Trophoblast cell (in vitro differentiated cells and primary cell): ENCODE measurements at regions not wholly inside any gene's neighbourhood (a gene's known extent, or its start where the extent isn't known, plus 50 kb on each side); places are given as distances from the start of the nearest gene placed in this dataset.

Source experiments
- DNase-seq, 2 donors: peaks; one replicate each; pipeline ENCODE4 v3.0.0-alpha.2; 2016
- H2AFZ ChIP-seq: 2 replicates; pipeline ENCODE4 v1.6.1; 2013; ENCODE audit warnings: low read length, moderate library complexity, mild to moderate bottlenecking; ENCODE audit not compliant: insufficient read depth, poor library complexity
- H2AK5ac ChIP-seq: 2 replicates; pipeline ENCODE4 v1.6.1; 2013; ENCODE audit warnings: mild to moderate bottlenecking, low read length
- H2BK120ac ChIP-seq: 2 replicates; pipeline ENCODE4 v1.6.1; 2013; ENCODE audit warnings: low read length, mild to moderate bottlenecking, moderate library complexity; ENCODE audit not compliant: insufficient read depth, poor library complexity
- H2BK12ac ChIP-seq: 2 replicates; pipeline ENCODE4 v1.6.1; 2013; ENCODE audit warnings: mild to moderate bottlenecking, low read length, moderate library complexity
- H2BK5ac ChIP-seq: 2 replicates; pipeline ENCODE4 v1.6.1; 2013; ENCODE audit warnings: low read length, low read depth, moderate library complexity, mild to moderate bottlenecking; ENCODE audit not compliant: poor library complexity
- H3K14ac ChIP-seq: 2 replicates; pipeline ENCODE4 v1.6.1; 2013; ENCODE audit warnings: mild to moderate bottlenecking, low read length
- H3K18ac ChIP-seq: 2 replicates; pipeline ENCODE4 v1.6.1; 2013; ENCODE audit warnings: mild to moderate bottlenecking, low read length
- H3K23ac ChIP-seq: 2 replicates; pipeline ENCODE4 v1.6.1; 2013; ENCODE audit warnings: low read length
- H3K27ac ChIP-seq: 2 replicates; pipeline ENCODE4 v1.5.1; 2013; ENCODE audit warnings: low read depth, mild to moderate bottlenecking, inconsistent platforms, low read length, moderate library complexity
- H3K27me3 ChIP-seq: 2 replicates; pipeline ENCODE4 v1.6.1; 2013; ENCODE audit warnings: inconsistent platforms, mild to moderate bottlenecking, low read length, moderate library complexity; ENCODE audit not compliant: insufficient read depth
- H3K36me3 ChIP-seq, 2 experiments: 1 replicate in 1 of 2; 2 replicates in 1 of 2; pipeline ENCODE4 v1.6.1; 2013; ENCODE audit warnings: low read length in 2 of 2, mild to moderate bottlenecking in 2 of 2, moderate library complexity in 1 of 2; ENCODE audit not compliant: insufficient read depth in 2 of 2, control insufficient read depth in 1 of 2
- H3K4ac ChIP-seq: 2 replicates; pipeline ENCODE4 v1.6.1; 2013; ENCODE audit warnings: low read depth, mild to moderate bottlenecking, low read length, moderate library complexity
- H3K4me1 ChIP-seq, 2 experiments: 1 replicate in 1 of 2; 2 replicates in 1 of 2; pipeline ENCODE4 v1.6.1; 2013; ENCODE audit warnings: low read length in 2 of 2, mild to moderate bottlenecking in 2 of 2, moderate library complexity in 1 of 2; ENCODE audit not compliant: insufficient read depth in 2 of 2, control insufficient read depth in 1 of 2
- H3K4me2 ChIP-seq: 2 replicates; pipeline ENCODE4 v1.6.1; 2013; ENCODE audit warnings: inconsistent platforms, mild to moderate bottlenecking, low read length, moderate library complexity
- H3K4me3 ChIP-seq: 2 replicates; pipeline ENCODE4 v1.5.1; 2013; ENCODE audit warnings: mild to moderate bottlenecking, low read depth, low read length, inconsistent platforms
- H3K79me1 ChIP-seq: one replicate; pipeline ENCODE4 v1.6.1; 2013; ENCODE audit warnings: low read length
- H3K79me2 ChIP-seq: 2 replicates; pipeline ENCODE4 v1.6.1; 2013; ENCODE audit warnings: low read length, mild to moderate bottlenecking; ENCODE audit not compliant: control insufficient read depth, insufficient read depth, poor library complexity
- H3K9ac ChIP-seq: 2 replicates; pipeline ENCODE4 v1.6.1; 2013; ENCODE audit warnings: mild to moderate bottlenecking, low read length
- H3K9me3 ChIP-seq: 2 replicates; pipeline ENCODE4 v1.6.1; 2013; ENCODE audit warnings: low read depth, mild to moderate bottlenecking, control low read depth, inconsistent platforms, low read length; ENCODE audit not compliant: insufficient read depth
- H4K12ac ChIP-seq: 2 replicates; pipeline ENCODE4 v1.6.1; 2013; ENCODE audit warnings: low read depth, mild to moderate bottlenecking, low read length, moderate library complexity
- H4K8ac ChIP-seq: 2 replicates; pipeline ENCODE4 v1.6.1; 2013; ENCODE audit warnings: low read depth, mild to moderate bottlenecking, low read length, moderate library complexity
- H4K91ac ChIP-seq: one replicate; pipeline ENCODE4 v1.6.1; 2013; ENCODE audit warnings: low read depth, mild to moderate bottlenecking, low read length, moderate library complexity
- WGBS: extraction: QIAGEN DNeasy Blood & Tissue Kit; methylation state at CpG from one replicate; pipeline ENCODE4 v1.1.7; 2013; ENCODE audit warnings: missing lambda C conversion rate; ENCODE audit not compliant: insufficient read length, insufficient coverage; ENCODE audit errors: extremely low coverage; 5-methylcytosine and 5-hydroxymethylcytosine counted together

DNA sequence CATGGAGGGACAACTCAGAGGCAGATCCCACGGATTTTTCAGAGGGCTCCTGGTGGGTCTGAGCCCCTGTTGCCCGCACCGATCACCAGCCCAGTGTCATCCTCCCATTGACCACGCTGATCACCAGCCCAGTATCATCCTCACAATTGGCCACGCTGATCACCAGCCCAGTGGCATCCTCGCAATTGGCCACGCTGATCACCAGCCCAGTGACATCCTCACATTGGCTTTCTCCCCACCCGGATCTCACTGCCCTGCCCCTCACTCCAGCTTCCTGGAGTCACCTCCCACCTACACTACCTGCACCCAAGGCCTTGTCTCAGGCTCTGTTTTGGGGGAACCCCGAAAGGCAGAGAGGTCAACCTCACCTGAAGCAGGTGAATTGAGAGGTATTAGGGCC, 358.2 kb upstream of the TNRC6C start:
- H3K14ac ChIP-seq: no peak overlapping the region
- no peak overlapping the region for H3K4me2 ChIP-seq
- H3K4me1 ChIP-seq: no peaks in the 10 kb centered on the region
- no peak overlapping the region for H4K91ac ChIP-seq
- H3K18ac ChIP-seq: no peak overlapping the region
- no peak overlapping the region for H3K4me3 ChIP-seq
- no peak overlapping the region for H2BK12ac ChIP-seq
- H4K12ac ChIP-seq: no peak overlapping the region
- H3K9ac ChIP-seq: no peak overlapping the region
- no peaks in the 10 kb centered on the region for H3K27me3 ChIP-seq
- H3K23ac ChIP-seq: no peak overlapping the region
- no peak overlapping the region for H3K27ac ChIP-seq
- no peak overlapping the region for H3K4ac ChIP-seq
- H3K9me3 ChIP-seq: peaks cover 1% of the 10 kb centered on the region
- DNase-seq: no peak
- no peak overlapping the region for H2BK5ac ChIP-seq
- no peak overlapping the region for H4K8ac ChIP-seq
- no peak overlapping the region for H2AFZ ChIP-seq
- H3K79me1 ChIP-seq: no peaks in the 10 kb centered on the region
- no peaks in the 10 kb centered on the region for H3K79me2 ChIP-seq
- no CpG with 5 or more reads among the region's 9 CpGs for WGBS
- no peak overlapping the region for H2AK5ac ChIP-seq
- no peak overlapping the region for H2BK120ac ChIP-seq
- no peaks in the 10 kb centered on the region for H3K36me3 ChIP-seq

DNA sequence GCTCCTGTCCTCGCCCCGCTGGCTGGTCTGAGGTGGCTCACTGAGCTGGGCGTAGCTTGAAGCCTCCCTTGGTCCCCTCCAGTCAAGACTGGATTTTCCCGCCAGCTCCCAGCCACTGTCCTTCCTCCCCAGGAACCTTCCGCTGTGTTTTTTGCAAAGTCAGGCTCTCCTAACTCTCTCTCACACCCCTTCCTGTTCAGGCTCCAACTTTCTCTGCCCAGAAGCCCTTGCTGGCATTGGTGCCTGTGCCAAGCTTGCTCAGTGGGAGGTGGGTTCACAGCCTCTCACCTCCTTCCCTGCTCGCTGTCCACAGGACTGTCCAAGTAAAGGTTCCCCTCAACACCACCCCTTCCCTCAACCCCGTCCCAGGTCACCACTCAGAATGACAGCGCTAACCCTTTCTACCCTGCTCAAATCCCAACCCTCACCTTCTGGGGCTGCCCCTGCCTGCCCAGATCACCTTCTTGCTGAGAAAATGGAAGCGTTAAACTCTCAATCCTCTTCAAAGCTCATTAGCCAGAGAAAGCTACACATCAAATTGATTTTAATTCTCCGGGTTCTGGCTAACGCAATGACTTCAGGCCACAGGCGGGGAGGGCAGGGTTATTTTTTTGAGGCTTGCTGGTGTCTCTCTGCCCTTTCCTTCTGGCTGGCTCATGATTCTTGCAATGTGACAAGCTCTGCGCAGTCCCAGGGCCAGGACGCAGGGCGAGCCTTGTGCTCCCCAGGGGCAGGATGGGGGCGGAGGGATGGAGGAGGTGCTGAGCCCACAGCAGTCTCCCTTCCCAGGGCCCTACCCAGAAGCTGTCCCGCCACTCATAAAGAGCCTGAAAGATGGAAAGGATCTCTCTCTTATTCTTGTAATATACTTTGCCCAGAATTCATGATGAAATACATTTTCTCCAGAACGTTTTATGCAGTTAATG, 357.2 kb upstream of the TNRC6C start:
- no peak overlapping the region for H3K9ac ChIP-seq

DNA sequence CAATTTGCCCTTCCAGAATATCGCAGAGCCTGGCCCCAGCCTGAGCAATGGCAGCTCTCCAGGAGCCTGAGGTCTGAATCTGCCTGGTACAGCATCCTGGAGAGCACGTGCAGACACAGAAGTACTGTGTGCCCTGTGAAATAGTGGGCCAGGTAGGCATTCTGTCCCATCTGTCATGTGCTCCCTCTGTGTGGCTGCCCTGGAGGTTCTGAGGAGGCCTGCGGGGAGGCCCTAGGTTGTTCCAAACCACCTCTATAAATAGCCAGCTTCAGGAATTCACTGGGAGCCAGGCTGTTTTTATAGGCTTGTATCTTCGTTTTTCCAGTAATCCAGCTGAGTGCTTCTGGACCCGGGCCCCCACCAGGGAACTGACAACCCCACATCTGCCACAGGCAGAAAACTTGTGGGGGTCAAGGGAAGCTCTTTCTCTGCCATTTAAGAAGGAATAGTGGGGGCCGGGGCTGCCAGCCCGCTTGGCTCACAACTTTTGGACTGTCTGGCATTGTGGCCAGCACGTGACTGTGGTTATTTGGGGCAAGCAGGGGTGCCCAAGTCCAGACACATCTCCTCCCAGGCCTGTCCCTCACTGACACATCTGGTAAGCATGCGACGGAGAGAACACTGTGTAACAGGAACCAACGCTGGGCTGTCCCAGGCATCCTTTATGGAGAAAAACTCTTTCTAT, 356.3 kb upstream of the TNRC6C start:
- Histone ChIP-seq H3K79me2 (no peaks in the 10 kb centered on the region), H3K27ac (no peak overlapping the region), H2AFZ (no peak overlapping the region), H4K91ac (no peak overlapping the region), H4K8ac (no peak overlapping the region), H3K9me3 (peaks cover 1% of the 10 kb centered on the region), H2BK5ac (no peak overlapping the region), H3K14ac (no peak overlapping the region), H3K9ac (no peak overlapping the region), H3K36me3 (no peaks in the 10 kb centered on the region), H2BK120ac (no peak overlapping the region), H3K23ac (no peak overlapping the region), H4K12ac (no peak overlapping the region), H2AK5ac (no peak overlapping the region), H2BK12ac (no peak overlapping the region), H3K79me1 (no peaks in the 10 kb centered on the region), H3K4ac (no peak overlapping the region), H3K4me3 (no peak overlapping the region), H3K18ac (no peak overlapping the region), H3K27me3 (no peaks in the 10 kb centered on the region), H3K4me1 (no peaks in the 10 kb centered on the region), H3K4me2 (no peak overlapping the region)
- no CpG with 5 or more reads among the region's 11 CpGs for WGBS
- DNase-seq: no peak

More for the DNA sequence above, 357.2 kb upstream of the TNRC6C start:
- Histone ChIP-seq H3K4me3 (no peak overlapping the region), H2BK5ac (no peak overlapping the region), H3K4ac (no peak overlapping the region), H2BK12ac (no peak overlapping the region), H3K27me3 (no peaks in the 10 kb centered on the region), H4K12ac (no peak overlapping the region), H2BK120ac (no peak overlapping the region), H3K23ac (no peak overlapping the region), H3K36me3 (no peaks in the 10 kb centered on the region), H3K79me1 (no peaks in the 10 kb centered on the region), H3K79me2 (no peaks in the 10 kb centered on the region), H3K14ac (no peak overlapping the region), H3K27ac (no peak overlapping the region), H2AFZ (no peak overlapping the region), H3K4me2 (no peak overlapping the region), H3K4me1 (no peaks in the 10 kb centered on the region), H3K9me3 (peaks cover 1% of the 10 kb centered on the region), H4K8ac (no peak overlapping the region), H2AK5ac (no peak overlapping the region), H4K91ac (no peak overlapping the region), H3K18ac (no peak overlapping the region)
- WGBS: no CpG with 5 or more reads among the region's 18 CpGs
- no peak for DNase-seq

DNA sequence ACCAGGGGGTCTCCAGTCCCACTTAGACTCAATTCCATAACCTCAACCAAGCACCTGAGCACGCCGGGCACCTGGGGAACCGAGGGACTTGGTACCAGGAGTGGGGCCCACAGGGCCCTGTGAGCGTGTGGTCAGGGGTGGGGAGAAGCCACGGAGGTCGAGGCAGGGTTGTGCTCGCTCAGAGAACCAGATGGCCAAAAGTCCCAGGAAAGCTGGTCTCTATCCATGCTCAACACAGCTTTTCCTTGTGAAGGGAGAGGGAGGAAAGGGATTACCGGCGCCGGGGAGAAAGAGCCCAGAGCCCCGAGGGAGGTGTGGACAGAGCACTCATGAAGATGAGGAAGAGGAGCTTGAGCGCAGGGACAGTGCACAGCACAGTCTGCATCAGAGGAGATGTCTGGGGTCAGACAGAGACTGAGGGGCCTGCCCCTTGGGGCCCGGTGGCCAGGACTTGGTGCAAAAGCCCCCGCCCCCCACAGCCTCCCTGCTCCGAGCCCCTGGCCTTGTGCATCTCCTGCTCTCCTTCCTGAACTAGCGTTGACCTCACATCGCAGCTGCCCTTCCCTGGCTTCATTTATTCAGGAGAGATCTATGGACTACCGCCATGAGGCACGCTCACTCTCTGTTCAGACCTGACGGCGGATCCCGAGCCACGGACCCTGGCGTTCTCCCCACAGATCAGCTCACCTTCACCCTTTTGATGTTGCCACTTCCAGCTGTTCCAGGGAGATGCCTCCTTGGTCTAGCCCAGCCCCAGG, 355.4 kb upstream of the TNRC6C start:
- Histone ChIP-seq H3K23ac (no peak overlapping the region), H2BK12ac (no peak overlapping the region), H3K79me1 (no peaks in the 10 kb centered on the region), H3K36me3 (no peaks in the 10 kb centered on the region), H3K4me3 (no peak overlapping the region), H3K18ac (no peak overlapping the region), H4K12ac (no peak overlapping the region), H2BK120ac (no peak overlapping the region), H3K4ac (no peak overlapping the region), H3K9ac (no peak overlapping the region), H3K14ac (no peak overlapping the region), H2AFZ (no peak overlapping the region), H4K91ac (no peak overlapping the region), H4K8ac (no peak overlapping the region), H3K4me2 (no peak overlapping the region), H3K27ac (no peak overlapping the region), H3K4me1 (no peaks in the 10 kb centered on the region), H3K27me3 (no peaks in the 10 kb centered on the region), H3K9me3 (no peaks in the 10 kb centered on the region), H2BK5ac (no peak overlapping the region), H2AK5ac (no peak overlapping the region), H3K79me2 (no peaks in the 10 kb centered on the region)
- DNase-seq: no peak
- WGBS: no CpG with 5 or more reads among the region's 24 CpGs
